Panc1 (cell line): ENCODE measurements at regions not wholly inside any gene's neighbourhood (a gene's known extent, or its start where the extent isn't known, plus 50 kb on each side); places are given as distances from the start of the nearest gene placed in this dataset.
"Not testable (repeated sequence)": the region's sequence is repeated elsewhere in the genome, so short reads cannot be mapped to it uniquely, and the experiment has no call there.

Experiments
- ATAC-seq: fragments of 200-7000 bp; cut with Tn5 transposase; 2 replicates; pipeline ENCODE4 v1.9.1; 2020; ENCODE audit warnings: mild to moderate bottlenecking, moderate library complexity
- BruUV-seq: library from RNA; stranded (reverse); fragments of 400-500 nt; replicated peaks from 2 replicates; lab custom pipeline; 2021; lab: Mats Ljungman, UMichigan
- CTCF ChIA-PET: fragments of 300-600 bp; sonication (Branson Sonifier 250); formaldehyde crosslinking; loops from one replicate; lab custom pipeline; 2022; ENCODE audit warnings: antibody characterized with exemption; lab: Charles Lee
- POLR2A ChIA-PET: fragments of 300-600 bp; sonication (Branson Sonifier 250); formaldehyde crosslinking; loops from one replicate; lab custom pipeline; 2022; ENCODE audit warnings: antibody characterized with exemption; lab: Charles Lee
- DNase-seq: peaks from one replicate; pipeline ENCODE4 v3.0.0-alpha.2; 2010; ENCODE audit warnings: low read depth, low spot score
- H3K27ac ChIP-seq: 2 replicates; pipeline ENCODE4 v1.5.1; 2011; ENCODE audit warnings: mild to moderate bottlenecking, low read length, inconsistent platforms
- H3K27me3 ChIP-seq: fragments of 200-500 bp; sonication (Bioruptor generic); 2 replicates; pipeline ENCODE4 v1.6.0; 2014; ENCODE audit warnings: low read length, inconsistent platforms; ENCODE audit not compliant: control insufficient read depth, insufficient read depth
- H3K36me3 ChIP-seq: fragments of 200-500 bp; sonication (Bioruptor generic); 2 replicates; pipeline ENCODE4 v1.5.1; 2014; ENCODE audit warnings: inconsistent platforms, mild to moderate bottlenecking, low read length, moderate library complexity; ENCODE audit not compliant: control insufficient read depth, insufficient read depth
- H3K4me1 ChIP-seq: 2 replicates; pipeline ENCODE4 v1.5.1; 2011; ENCODE audit warnings: inconsistent platforms, mild to moderate bottlenecking, low read length, moderate library complexity; ENCODE audit not compliant: control insufficient read depth, insufficient read depth
- H3K4me3 ChIP-seq, 2 experiments: 2 replicates each; pipeline ENCODE4 v1.5.1; 2011 to 2012; ENCODE audit warnings: low read depth in 2 of 2, low read length in 2 of 2, mild to moderate bottlenecking in 2 of 2, inconsistent platforms in 1 of 2, moderate library complexity in 1 of 2
- H3K9me3 ChIP-seq: fragments of 200-500 bp; sonication (Bioruptor generic); 2 replicates; pipeline ENCODE4 v1.5.1; 2014; ENCODE audit warnings: low read depth, mild to moderate bottlenecking, inconsistent platforms, low read length, moderate library complexity; ENCODE audit not compliant: control insufficient read depth, insufficient read depth
- POLR2AphosphoS5 ChIP-seq: IDR thresholded peaks from 2 replicates; pipeline ENCODE4 v1.6.1; 2012; ENCODE audit warnings: mild to moderate bottlenecking, low read depth, low read length, moderate library complexity
- SIN3A ChIP-seq: IDR thresholded peaks from 2 replicates; pipeline ENCODE4 v1.6.1; 2012; ENCODE audit warnings: low read depth, mild to moderate bottlenecking, low read length, moderate library complexity, borderline replicate concordance; ENCODE audit not compliant: insufficient read depth
- TCF7L2 ChIP-seq: IDR thresholded peaks from 2 replicates; pipeline ENCODE4 v1.6.1; 2011; ENCODE audit warnings: mild to moderate bottlenecking, low read depth, low read length, inconsistent platforms
- in situ Hi-C: cut with HindIII; loops from 2 replicates; pipeline ENCODE4 v1.10.0; 2016; ENCODE audit warnings: low sequenced_read_pairs, low pct_unique_long_range_greater_than_20kb
- intact Hi-C: fragments of 100-400 bp; cut with micrococcal nuclease; formaldehyde crosslinking; loops from one replicate; pipeline ENCODE4 v1.10.0; 2022; ENCODE audit not compliant: unreplicated experiment
- TF ChIP-seq, protein P1 (sequence below), 2 experiments: IDR thresholded peaks; 2 replicates each; pipeline ENCODE4 v1.6.1; 2011 to 2012; ENCODE audit warnings: low read depth in 2 of 2, control low read depth in 1 of 2, low read length in 1 of 2, mild to moderate bottlenecking in 1 of 2, moderate library complexity in 1 of 2; ENCODE audit not compliant: insufficient read depth in 1 of 2
- TF ChIP-seq, protein P2 (sequence below): fragments of 450-650 bp; IDR thresholded peaks from 2 replicates; pipeline ENCODE4 v1.5.1; 2017; ENCODE audit warnings: mild to moderate bottlenecking

DNA sequence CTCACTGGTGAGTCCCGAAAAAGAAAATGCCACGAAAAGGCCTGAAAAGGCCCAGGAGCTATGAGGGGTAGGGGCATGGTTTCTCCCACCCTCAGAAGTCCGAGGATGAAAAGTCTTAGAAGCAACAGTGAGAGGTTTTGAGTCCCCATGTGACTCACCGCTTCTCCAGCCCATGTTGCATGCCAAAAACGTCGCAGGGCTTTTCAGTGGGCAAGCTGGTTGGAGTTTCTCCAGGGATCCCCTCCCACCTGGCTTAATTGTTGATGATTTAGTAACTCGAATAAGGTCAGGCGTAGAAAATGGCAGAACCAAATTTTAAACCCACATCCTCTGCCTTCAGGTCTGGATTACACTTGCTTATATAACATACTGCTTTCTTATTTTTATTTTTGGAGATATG is 96.3 kb upstream of the ARMC3 start:
- no peak for ATAC-seq
- intact Hi-C loops (no loop called here), in situ Hi-C loops (no loop called here)
- Histone ChIP-seq H3K4me1 (no peaks in the 10 kb centered on the region), H3K4me3 (no peak overlapping the region), H3K27ac (no peak overlapping the region), H3K9me3 (no peaks in the 10 kb centered on the region), H3K27me3 (no peaks in the 10 kb centered on the region), H3K36me3 (no peaks in the 10 kb centered on the region)
- no TSS peak for BruUV-seq
- DNase-seq = no peak
- TF ChIP-seq POLR2AphosphoS5 = no peak
- TF ChIP-seq, protein P1, sequence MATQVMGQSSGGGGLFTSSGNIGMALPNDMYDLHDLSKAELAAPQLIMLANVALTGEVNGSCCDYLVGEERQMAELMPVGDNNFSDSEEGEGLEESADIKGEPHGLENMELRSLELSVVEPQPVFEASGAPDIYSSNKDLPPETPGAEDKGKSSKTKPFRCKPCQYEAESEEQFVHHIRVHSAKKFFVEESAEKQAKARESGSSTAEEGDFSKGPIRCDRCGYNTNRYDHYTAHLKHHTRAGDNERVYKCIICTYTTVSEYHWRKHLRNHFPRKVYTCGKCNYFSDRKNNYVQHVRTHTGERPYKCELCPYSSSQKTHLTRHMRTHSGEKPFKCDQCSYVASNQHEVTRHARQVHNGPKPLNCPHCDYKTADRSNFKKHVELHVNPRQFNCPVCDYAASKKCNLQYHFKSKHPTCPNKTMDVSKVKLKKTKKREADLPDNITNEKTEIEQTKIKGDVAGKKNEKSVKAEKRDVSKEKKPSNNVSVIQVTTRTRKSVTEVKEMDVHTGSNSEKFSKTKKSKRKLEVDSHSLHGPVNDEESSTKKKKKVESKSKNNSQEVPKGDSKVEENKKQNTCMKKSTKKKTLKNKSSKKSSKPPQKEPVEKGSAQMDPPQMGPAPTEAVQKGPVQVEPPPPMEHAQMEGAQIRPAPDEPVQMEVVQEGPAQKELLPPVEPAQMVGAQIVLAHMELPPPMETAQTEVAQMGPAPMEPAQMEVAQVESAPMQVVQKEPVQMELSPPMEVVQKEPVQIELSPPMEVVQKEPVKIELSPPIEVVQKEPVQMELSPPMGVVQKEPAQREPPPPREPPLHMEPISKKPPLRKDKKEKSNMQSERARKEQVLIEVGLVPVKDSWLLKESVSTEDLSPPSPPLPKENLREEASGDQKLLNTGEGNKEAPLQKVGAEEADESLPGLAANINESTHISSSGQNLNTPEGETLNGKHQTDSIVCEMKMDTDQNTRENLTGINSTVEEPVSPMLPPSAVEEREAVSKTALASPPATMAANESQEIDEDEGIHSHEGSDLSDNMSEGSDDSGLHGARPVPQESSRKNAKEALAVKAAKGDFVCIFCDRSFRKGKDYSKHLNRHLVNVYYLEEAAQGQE (IDR thresholded peaks at IDR 0.05; ENCODE audit: insufficient read depth in 1 of 2, low read depth in 2 of 2, low read length in 1 of 2) = no peak
- TF ChIP-seq, protein P2, sequence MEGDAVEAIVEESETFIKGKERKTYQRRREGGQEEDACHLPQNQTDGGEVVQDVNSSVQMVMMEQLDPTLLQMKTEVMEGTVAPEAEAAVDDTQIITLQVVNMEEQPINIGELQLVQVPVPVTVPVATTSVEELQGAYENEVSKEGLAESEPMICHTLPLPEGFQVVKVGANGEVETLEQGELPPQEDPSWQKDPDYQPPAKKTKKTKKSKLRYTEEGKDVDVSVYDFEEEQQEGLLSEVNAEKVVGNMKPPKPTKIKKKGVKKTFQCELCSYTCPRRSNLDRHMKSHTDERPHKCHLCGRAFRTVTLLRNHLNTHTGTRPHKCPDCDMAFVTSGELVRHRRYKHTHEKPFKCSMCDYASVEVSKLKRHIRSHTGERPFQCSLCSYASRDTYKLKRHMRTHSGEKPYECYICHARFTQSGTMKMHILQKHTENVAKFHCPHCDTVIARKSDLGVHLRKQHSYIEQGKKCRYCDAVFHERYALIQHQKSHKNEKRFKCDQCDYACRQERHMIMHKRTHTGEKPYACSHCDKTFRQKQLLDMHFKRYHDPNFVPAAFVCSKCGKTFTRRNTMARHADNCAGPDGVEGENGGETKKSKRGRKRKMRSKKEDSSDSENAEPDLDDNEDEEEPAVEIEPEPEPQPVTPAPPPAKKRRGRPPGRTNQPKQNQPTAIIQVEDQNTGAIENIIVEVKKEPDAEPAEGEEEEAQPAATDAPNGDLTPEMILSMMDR = no peak
- TF ChIP-seq SIN3A = no peak
- no peak for TF ChIP-seq TCF7L2
- ChIA-PET POLR2A (no interaction called here), CTCF (no interaction called here)

DNA sequence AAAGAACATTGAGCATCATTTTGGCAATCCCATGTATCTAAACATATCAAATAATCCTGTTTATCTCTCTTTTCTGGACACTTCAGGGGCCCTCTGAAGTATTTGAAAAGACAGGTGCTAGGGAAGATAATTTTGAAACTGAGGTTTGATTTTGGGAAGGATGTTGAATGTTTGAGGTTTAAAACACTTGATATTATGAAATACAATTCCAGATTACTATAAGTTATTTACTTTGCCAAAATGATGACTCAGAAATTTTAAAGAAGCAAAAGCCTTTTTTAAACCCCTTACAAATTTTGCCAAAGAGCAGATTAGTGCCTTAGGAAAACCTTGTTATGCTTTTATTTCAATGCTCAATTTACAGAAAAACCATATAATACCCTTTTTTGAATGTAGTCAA is 99.1 kb upstream of the ARMC3 start:
- in situ Hi-C loops, H3K27ac ChIP-seq, POLR2A ChIA-PET, H3K4me1 ChIP-seq, H3K4me3 ChIP-seq, H3K36me3 ChIP-seq, ATAC-seq, DNase-seq, H3K9me3 ChIP-seq, H3K27me3 ChIP-seq, intact Hi-C loops, BruUV-seq, CTCF ChIA-PET: not testable (repeated sequence)

DNA sequence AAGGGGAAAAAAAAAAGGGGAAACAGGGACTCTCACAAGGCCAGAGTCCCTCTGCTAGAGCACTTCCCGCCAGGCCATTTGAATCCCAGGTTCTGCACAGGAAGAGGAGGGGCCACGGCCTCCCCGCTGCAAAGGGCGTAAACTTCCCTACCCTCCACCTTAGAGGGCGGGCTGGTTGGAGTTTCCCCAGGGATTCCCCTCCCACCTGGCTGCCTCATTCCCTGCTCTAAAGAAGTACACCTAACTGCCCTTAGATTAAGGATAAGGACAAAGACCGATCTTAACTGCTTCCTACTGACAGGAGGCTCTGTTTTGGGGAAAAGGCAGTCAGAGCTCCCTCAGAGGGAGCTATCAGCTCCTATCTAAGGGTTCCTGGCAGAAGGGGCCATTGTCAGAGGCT is 102.0 kb upstream of the ARMC3 start:
- ChIA-PET CTCF (no interaction called here), POLR2A (no interaction called here)
- ATAC-seq = no peak
- no peaks in the 10 kb centered on the region for H3K9me3 ChIP-seq
- no TSS peak for BruUV-seq
- no peaks in the 10 kb centered on the region for H3K4me1 ChIP-seq
- in situ Hi-C loops = no loop called here
- H3K4me3 ChIP-seq = no peak overlapping the region
- H3K27ac ChIP-seq = no peak overlapping the region
- H3K36me3 ChIP-seq = no peaks in the 10 kb centered on the region
- H3K27me3 ChIP-seq = no peaks in the 10 kb centered on the region
- intact Hi-C loops = no loop called here
- no peak for TF ChIP-seq TCF7L2
- TF ChIP-seq POLR2AphosphoS5 = no peak
- no peak for TF ChIP-seq SIN3A
- TF ChIP-seq, protein P1 (IDR thresholded peaks at IDR 0.05; ENCODE audit: insufficient read depth in 1 of 2, low read depth in 2 of 2, low read length in 1 of 2) = no peak
- TF ChIP-seq, protein P2 = no peak
- DNase-seq = no peak
